HEK293 (cell line): ENCODE measurements at regions not wholly inside any gene's neighbourhood (a gene's known extent, or its start where the extent isn't known, plus 50 kb on each side); places are given as distances from the start of the nearest gene placed in this dataset.

Experiments used
- MYNN ChIP-seq: fragments of 450-650 bp; formaldehyde crosslinking; IDR thresholded peaks from 2 replicates; pipeline ENCODE4 v1.5.1; 2016; ENCODE audit warnings: missing biosample characterization, missing genetic modification characterization, borderline replicate concordance
- ZNF138 ChIP-seq: fragments of 450-650 bp; formaldehyde crosslinking; IDR thresholded peaks from 2 replicates; pipeline ENCODE4 v1.5.1; 2016; ENCODE audit warnings: missing biosample characterization, missing genetic modification characterization, borderline replicate concordance
- ZNF248 ChIP-seq: fragments of 450-650 bp; formaldehyde crosslinking; IDR thresholded peaks from 2 replicates; pipeline ENCODE4 v1.5.1; 2017; ENCODE audit warnings: missing biosample characterization, missing genetic modification characterization
- TF ChIP-seq, protein P1 (sequence below): fragments of 450-650 bp; formaldehyde crosslinking; IDR thresholded peaks from 2 replicates; pipeline ENCODE4 v1.5.1; 2016; ENCODE audit warnings: missing biosample characterization, missing genetic modification characterization

GRCh38 chr18:64791236-64791635, 642.3 kb upstream of the LINC00305 start:
- TF ChIP-seq MYNN (tag by site-specific recombination) (no peak), ZNF138 (no peak), ZNF248 (tag by site-specific recombination) (no peak)
- TF ChIP-seq, protein P1, sequence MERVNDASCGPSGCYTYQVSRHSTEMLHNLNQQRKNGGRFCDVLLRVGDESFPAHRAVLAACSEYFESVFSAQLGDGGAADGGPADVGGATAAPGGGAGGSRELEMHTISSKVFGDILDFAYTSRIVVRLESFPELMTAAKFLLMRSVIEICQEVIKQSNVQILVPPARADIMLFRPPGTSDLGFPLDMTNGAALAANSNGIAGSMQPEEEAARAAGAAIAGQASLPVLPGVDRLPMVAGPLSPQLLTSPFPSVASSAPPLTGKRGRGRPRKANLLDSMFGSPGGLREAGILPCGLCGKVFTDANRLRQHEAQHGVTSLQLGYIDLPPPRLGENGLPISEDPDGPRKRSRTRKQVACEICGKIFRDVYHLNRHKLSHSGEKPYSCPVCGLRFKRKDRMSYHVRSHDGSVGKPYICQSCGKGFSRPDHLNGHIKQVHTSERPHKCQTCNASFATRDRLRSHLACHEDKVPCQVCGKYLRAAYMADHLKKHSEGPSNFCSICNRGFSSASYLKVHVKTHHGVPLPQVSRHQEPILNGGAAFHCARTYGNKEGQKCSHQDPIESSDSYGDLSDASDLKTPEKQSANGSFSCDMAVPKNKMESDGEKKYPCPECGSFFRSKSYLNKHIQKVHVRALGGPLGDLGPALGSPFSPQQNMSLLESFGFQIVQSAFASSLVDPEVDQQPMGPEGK (tag by site-specific recombination) = no peak
